Uterus (tissue), 2 donors: ENCODE measurements at regions not wholly inside any gene's neighbourhood (a gene's known extent, or its start where the extent isn't known, plus 50 kb on each side); places are given as distances from the start of the nearest gene placed in this dataset.

Experiments used
- CTCF ChIP-seq, 4 experiments: fragments of 200-600 bp in 2 of 4; fragments of 450-650 bp in 2 of 4; sonication (generic) in 2 of 4; IDR thresholded peaks; one replicate each; pipeline ENCODE4 v1.5.1; 2016 to 2019; ENCODE audit warnings: antibody characterized with exemption in 4 of 4, mild to moderate bottlenecking in 2 of 4, moderate library complexity in 1 of 4
- POLR2A ChIP-seq, 2 donors: fragments of 450-650 bp; IDR thresholded peaks; one replicate each; pipeline ENCODE4 v1.6.1; 2016; ENCODE audit warnings: antibody characterized with exemption in 2 of 2, mild to moderate bottlenecking in 1 of 2, moderate library complexity in 1 of 2

- TF ChIP-seq CTCF (IDR thresholded peaks at IDR 0.05) (no peak), POLR2A (IDR thresholded peaks at IDR 0.05) (no peak)
Observed at GRCh38 chr5:68352166-68352565, 136.6 kb downstream of the PIK3R1 start.
